AG04450 (cell line): ENCODE measurements at regions not wholly inside any gene's neighbourhood (a gene's known extent, or its start where the extent isn't known, plus 50 kb on each side); places are given as distances from the start of the nearest gene placed in this dataset.

Experiments
- CTCF ChIA-PET: fragments of 300-600, 350-600 bp; formaldehyde crosslinking; extraction: SDS; loops from one replicate; lab custom pipeline; 2022; ENCODE audit warnings: antibody characterized with exemption, inconsistent platforms; lab: Charles Lee
- POLR2A ChIA-PET: fragments of 350-600 bp; formaldehyde crosslinking; extraction: SDS; loops from one replicate; lab custom pipeline; 2021; ENCODE audit warnings: antibody characterized with exemption, inconsistent platforms; lab: Yijun Ruan, JAX
- DNase-seq: peaks from one replicate; pipeline ENCODE4 v3.0.0-alpha.2; 2011; ENCODE audit warnings: low read depth, low spot score
- H3K27ac ChIP-seq: one replicate; pipeline ENCODE4 v1.5.1; 2012; ENCODE audit warnings: low read depth, low read length, control low read depth
- H3K27me3 ChIP-seq: one replicate; pipeline ENCODE4 v1.6.0; 2012; ENCODE audit warnings: low read length; ENCODE audit not compliant: control insufficient read depth, insufficient read depth
- H3K4me3 ChIP-seq: 2 replicates; pipeline ENCODE4 v1.5.1; 2011; ENCODE audit warnings: mild to moderate bottlenecking, low read depth, low read length, control low read depth
- H3K9me3 ChIP-seq: 2 replicates; pipeline ENCODE4 v1.5.1; 2012; ENCODE audit warnings: low read length; ENCODE audit not compliant: control insufficient read depth, insufficient read depth
- CTCF ChIP-seq: IDR thresholded peaks from 2 replicates; pipeline ENCODE4 v1.5.1; 2011; ENCODE audit warnings: low read depth, low read length, control low read depth, inconsistent platforms

- Histone ChIP-seq H3K4me3 (no peak overlapping the region), H3K27me3 (no peaks in the 10 kb centered on the region), H3K27ac (no peak overlapping the region), H3K9me3 (peaks cover 6% of the 10 kb centered on the region)
- TF ChIP-seq CTCF, result no peak
- ChIA-PET CTCF (no interaction called here), POLR2A (no interaction called here)
- DNase-seq, result no peak
Measured at GRCh38 chr15:58380280-58380945, 51.4 kb upstream of the LIPC start.

GRCh38 chr15:58381697-58382096, 50.1 kb upstream of the LIPC start:
- Histone ChIP-seq H3K4me3 (no peak overlapping the region), H3K27me3 (no peaks in the 10 kb centered on the region), H3K27ac (no peak overlapping the region), H3K9me3 (peaks cover 6% of the 10 kb centered on the region)
- ChIA-PET CTCF (interaction anchor here (0.6 kb wide), 1 partner anchor 10 kb away, joined by 3 read pairs; no protein-coding TSS in a partner anchor), POLR2A (no interaction called here)
- no peak for TF ChIP-seq CTCF
- DNase-seq, result no peak
